Astrocyte of the cerebellum (primary cell): ENCODE measurements at regions not wholly inside any gene's neighbourhood (a gene's known extent, or its start where the extent isn't known, plus 50 kb on each side); places are given as distances from the start of the nearest gene placed in this dataset.
A peak's percentile ranks its signal among the peaks of the same experiment; 100 is the strongest.

ENCODE experiments used
- DNase-seq: peaks from one replicate; pipeline ENCODE4 v3.0.0-alpha.2; 2011; ENCODE audit warnings: low read depth
- H3K4me3 ChIP-seq: 2 replicates; pipeline ENCODE4 v1.5.1; 2011; ENCODE audit warnings: mild to moderate bottlenecking, low read depth, low read length, moderate library complexity
- CTCF ChIP-seq: IDR thresholded peaks from 2 replicates; pipeline ENCODE4 v1.5.1; 2012; ENCODE audit warnings: low read length, low read depth, moderate library complexity, mild to moderate bottlenecking; ENCODE audit errors: missing control alignments
- in situ Hi-C: cut with HindIII; loops from 2 replicates; pipeline ENCODE4 v1.10.0; 2017; ENCODE audit warnings: low sequenced_read_pairs

- TF ChIP-seq CTCF = no peak
- in situ Hi-C loops = no loop called here
- DNase-seq = no peak
- no peak overlapping the region for H3K4me3 ChIP-seq
Measured at GRCh38 chr14:95452893-95453712, 63.3 kb downstream of the SYNE3 start.

- no peak for DNase-seq
- no peak overlapping the region for H3K4me3 ChIP-seq
- in situ Hi-C loops = no loop called here
- peak; percentile 55 for TF ChIP-seq CTCF
Measured at GRCh38 chr14:95452176-95452892, 64.1 kb downstream of the SYNE3 start.

- no peak for DNase-seq
- no peak overlapping the region for H3K4me3 ChIP-seq
- in situ Hi-C loops = no loop called here
- TF ChIP-seq CTCF = no peak
Measured at GRCh38 chr14:95449131-95449530, 67.3 kb downstream of the SYNE3 start.

GRCh38 chr14:95446470-95446869 is 70.0 kb downstream of the SYNE3 start:
- no peak overlapping the region for H3K4me3 ChIP-seq
- no peak for DNase-seq
- in situ Hi-C loops = no loop called here
- TF ChIP-seq CTCF = no peak

- in situ Hi-C loops = no loop called here
- DNase-seq = no peak
- H3K4me3 ChIP-seq = no peak overlapping the region
- TF ChIP-seq CTCF = no peak
Measured at GRCh38 chr14:95445676-95446075, 70.8 kb downstream of the SYNE3 start.

GRCh38 chr14:95445161-95445560 is 71.3 kb downstream of the SYNE3 start:
- no peak overlapping the region for H3K4me3 ChIP-seq
- no peak for TF ChIP-seq CTCF
- in situ Hi-C loops = no loop called here
- no peak for DNase-seq
